ENCODE measurements at regions not wholly inside any gene's neighbourhood (a gene's known extent, or its start where the extent isn't known, plus 50 kb on each side); places are given as distances from the start of the nearest gene placed in this dataset.
"Not testable (repeated sequence)": the region's sequence is repeated elsewhere in the genome, so short reads cannot be mapped to it uniquely, and the experiment has no call there.

DNA sequence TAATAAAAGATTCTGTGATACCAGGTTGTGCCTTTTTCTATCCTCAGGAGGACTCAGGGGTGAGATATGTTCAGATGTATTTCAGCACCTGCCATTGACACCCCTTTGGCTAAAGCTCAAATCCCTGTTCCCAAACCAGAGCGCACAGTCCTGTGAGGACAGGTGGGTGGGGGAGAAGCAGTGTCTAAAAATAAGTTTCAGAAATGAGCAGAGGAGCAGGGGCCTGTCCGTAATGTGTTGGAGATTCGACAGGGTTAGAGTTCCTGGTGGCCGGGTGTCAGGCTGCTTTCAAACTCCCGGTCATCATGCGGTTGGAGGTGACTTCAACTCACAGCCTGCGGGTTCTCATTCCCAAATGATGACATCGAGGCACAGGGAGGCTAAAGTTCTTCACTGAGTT is 211.5 kb downstream of the KLF6 start:
- no peaks in the 10 kb centered on the region for H3K4me1 Mint-ChIP-seq (ENCODE audit: low read depth)
- no peak overlapping the region for H3K27ac Mint-ChIP-seq
- H3K27me3 Mint-ChIP-seq (ENCODE audit: low read depth): peaks cover 21% of the 10 kb centered on the region
- H3K9me3 Mint-ChIP-seq: no peaks in the 10 kb centered on the region
- no peak overlapping the region for H3K4me3 Mint-ChIP-seq
- H3K36me3 Mint-ChIP-seq (ENCODE audit: low read depth): no peaks in the 10 kb centered on the region

DNA sequence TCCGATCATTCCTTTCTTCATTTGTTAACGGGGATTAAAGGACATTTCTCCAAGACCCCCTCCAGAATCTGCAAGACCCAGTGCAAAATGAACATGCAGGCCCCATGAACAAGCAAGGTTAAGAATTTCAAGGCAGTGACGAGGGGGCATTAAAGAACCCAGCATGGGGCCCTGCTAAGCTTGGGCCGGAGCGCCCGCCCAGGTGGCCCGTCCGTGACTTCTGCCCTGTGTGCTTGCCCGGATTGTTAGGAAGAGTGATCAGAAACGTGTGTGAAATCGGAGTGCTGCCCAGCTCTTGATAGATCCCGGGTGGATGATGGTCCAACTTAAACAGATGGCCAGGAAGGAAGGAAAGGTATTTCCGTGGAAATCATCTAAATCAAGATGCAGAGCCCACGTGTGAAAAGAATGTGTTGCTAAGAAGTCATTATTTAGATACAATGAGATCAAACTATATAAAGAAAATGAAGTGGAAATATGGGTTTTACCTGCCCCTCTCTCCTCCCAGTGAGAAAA is 213.6 kb downstream of the KLF6 start:
- Mint-ChIP-seq H3K27me3 (ENCODE audit: low read depth) (peaks cover 21% of the 10 kb centered on the region), H3K4me3 (no peak overlapping the region), H3K36me3 (ENCODE audit: low read depth) (no peaks in the 10 kb centered on the region), H3K4me1 (ENCODE audit: low read depth) (peaks cover 10% of the 10 kb centered on the region), H3K9me3 (no peaks in the 10 kb centered on the region), H3K27ac (no peak overlapping the region)

DNA sequence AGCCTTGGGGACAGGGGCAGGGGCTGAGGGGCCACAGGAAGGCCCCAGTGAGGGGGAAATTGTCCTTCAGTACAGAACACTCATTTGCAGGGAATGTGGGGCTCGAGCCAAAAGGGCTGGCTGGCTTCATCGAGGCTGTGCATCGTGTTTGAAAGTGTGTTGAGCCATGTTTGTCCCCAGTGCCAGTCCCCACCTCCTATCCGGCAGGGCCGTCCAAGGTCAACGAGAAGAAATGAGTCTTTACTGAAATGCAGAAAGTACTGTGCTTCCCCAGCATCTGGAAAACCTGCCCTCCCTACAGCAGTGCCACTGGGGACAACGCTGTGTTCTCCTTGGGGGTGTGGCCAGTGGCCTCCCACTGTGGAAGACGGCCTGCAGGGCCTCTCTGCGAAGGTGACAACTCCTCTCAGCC is 214.1 kb downstream of the KLF6 start:
- Mint-ChIP-seq H3K9me3 (peaks cover under 1% of the 10 kb centered on the region), H3K36me3 (ENCODE audit: low read depth) (no peaks in the 10 kb centered on the region), H3K4me1 (ENCODE audit: low read depth) (peaks cover 10% of the 10 kb centered on the region), H3K27ac (no peak overlapping the region), H3K4me3 (no peak overlapping the region), H3K27me3 (ENCODE audit: low read depth) (peaks cover 17% of the 10 kb centered on the region)

DNA sequence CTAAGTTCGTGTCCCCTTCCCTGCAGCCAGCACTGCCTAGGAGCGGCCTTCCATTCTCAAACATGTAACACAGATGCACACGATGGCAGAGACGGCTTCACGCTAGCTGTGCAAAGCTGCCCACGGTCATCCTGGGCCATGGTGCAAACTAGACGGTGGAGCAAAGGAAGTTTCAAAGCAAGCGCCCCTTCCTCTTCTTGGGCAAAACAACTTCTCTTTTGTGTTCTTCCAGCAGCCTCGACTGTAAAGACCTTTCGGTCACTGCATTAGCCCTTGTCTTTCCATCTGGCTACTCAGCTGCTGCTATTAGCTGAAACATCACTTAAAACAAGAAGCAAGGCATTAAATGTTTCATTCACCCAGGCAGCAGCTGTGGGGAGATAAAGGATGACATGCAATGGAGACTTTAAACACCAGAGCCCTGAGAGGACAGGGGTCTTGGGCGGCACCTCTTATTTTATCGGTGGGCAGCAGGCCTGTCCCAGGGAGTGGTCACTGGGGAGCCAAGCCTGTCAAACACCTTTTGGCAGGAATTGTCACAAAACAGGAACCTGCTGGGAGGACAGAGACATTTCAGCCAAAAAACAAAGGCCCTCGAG is 214.8 kb downstream of the KLF6 start:
- Mint-ChIP-seq H3K9me3 (peaks cover 7% of the 10 kb centered on the region), H3K4me1 (ENCODE audit: low read depth) (peaks cover 10% of the 10 kb centered on the region), H3K36me3 (ENCODE audit: low read depth) (no peaks in the 10 kb centered on the region), H3K27ac (no peak overlapping the region), H3K4me3 (no peak overlapping the region), H3K27me3 (ENCODE audit: low read depth) (peaks cover 11% of the 10 kb centered on the region)

GRCh38 chr10:3568983-3569382 is 216.0 kb downstream of the KLF6 start:
- Mint-ChIP-seq H3K9me3 (peaks cover 7% of the 10 kb centered on the region), H3K4me3 (no peak overlapping the region), H3K27me3 (ENCODE audit: low read depth) (peaks cover 3% of the 10 kb centered on the region), H3K36me3 (ENCODE audit: low read depth) (no peaks in the 10 kb centered on the region), H3K27ac (no peak overlapping the region), H3K4me1 (ENCODE audit: low read depth) (peaks cover 12% of the 10 kb centered on the region)

DNA sequence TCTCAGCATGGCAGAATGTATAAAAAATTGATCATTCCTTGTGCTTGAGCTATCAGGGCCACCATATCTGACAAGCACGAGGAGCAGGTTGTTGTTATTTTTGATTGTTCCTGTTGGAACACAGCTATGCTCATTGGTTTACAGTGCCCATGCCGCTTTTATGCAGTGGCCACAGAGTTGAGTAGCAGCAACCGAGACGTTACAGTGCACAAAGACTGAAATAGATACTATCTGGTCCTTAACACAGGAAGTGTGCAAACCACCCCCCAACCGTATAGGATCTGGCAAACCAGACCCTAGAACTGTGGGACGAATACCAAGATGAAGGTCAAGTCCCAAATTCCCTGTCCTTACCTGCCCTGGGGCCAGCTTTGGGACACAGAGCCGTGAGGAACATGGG is 216.6 kb downstream of the KLF6 start:
- Mint-ChIP-seq H3K4me3 (no peak overlapping the region), H3K36me3 (ENCODE audit: low read depth) (no peaks in the 10 kb centered on the region), H3K27ac (no peak overlapping the region)

DNA sequence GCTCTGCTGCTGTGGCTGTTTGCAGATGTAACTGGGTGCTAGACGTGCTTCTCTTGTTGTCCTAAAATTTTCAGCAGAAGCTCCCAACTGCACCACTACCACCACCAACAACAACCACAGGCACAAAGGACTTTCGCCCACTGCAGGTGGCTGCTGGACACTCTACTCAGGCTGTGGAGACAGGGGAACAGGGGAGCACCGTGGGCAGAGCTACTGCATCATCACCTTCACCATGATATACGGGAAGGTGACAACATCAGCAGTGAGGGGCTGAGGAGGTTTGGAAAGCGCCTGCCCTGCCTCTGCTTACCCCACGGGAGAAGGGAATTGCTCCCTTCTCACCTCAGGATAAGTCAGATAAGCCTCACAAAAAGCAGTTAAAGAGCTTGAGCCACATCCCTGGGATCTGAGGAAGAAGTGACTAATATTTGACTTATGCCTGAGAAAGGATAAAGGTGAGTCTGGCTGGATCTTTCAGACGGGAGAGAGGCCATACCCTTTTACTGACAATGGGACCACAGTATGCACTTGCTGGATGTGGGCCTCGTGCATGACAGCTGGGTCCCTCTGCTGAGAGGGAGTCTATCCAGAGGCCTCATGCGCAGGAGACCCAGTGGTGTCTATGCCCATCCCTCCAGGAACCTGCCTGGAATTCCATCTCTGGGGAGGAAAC is 217.6 kb downstream of the KLF6 start:
- H3K9me3 Mint-ChIP-seq: peaks cover 7% of the 10 kb centered on the region
- no peak overlapping the region for H3K4me3 Mint-ChIP-seq
- H3K4me1 Mint-ChIP-seq (ENCODE audit: low read depth): peaks cover 18% of the 10 kb centered on the region
- H3K27me3 Mint-ChIP-seq (ENCODE audit: low read depth): peaks cover 3% of the 10 kb centered on the region
- no peak overlapping the region for H3K27ac Mint-ChIP-seq
- H3K36me3 Mint-ChIP-seq (ENCODE audit: low read depth): no peaks in the 10 kb centered on the region

More for the DNA sequence above, 216.6 kb downstream of the KLF6 start:
- H3K9me3 Mint-ChIP-seq: peaks cover 7% of the 10 kb centered on the region
- peaks cover 15% of the 10 kb centered on the region for H3K4me1 Mint-ChIP-seq (ENCODE audit: low read depth)
- H3K27me3 Mint-ChIP-seq (ENCODE audit: low read depth): peaks cover 3% of the 10 kb centered on the region

GRCh38 chr10:3566627-3567026 is 218.4 kb downstream of the KLF6 start:
- Mint-ChIP-seq H3K4me1 (ENCODE audit: low read depth) (peaks cover 18% of the 10 kb centered on the region), H3K27ac (peak overlapping the region; percentile 70), H3K4me3 (no peak overlapping the region), H3K9me3 (peaks cover 7% of the 10 kb centered on the region), H3K36me3 (ENCODE audit: low read depth) (no peaks in the 10 kb centered on the region), H3K27me3 (ENCODE audit: low read depth) (no peaks in the 10 kb centered on the region)

DNA sequence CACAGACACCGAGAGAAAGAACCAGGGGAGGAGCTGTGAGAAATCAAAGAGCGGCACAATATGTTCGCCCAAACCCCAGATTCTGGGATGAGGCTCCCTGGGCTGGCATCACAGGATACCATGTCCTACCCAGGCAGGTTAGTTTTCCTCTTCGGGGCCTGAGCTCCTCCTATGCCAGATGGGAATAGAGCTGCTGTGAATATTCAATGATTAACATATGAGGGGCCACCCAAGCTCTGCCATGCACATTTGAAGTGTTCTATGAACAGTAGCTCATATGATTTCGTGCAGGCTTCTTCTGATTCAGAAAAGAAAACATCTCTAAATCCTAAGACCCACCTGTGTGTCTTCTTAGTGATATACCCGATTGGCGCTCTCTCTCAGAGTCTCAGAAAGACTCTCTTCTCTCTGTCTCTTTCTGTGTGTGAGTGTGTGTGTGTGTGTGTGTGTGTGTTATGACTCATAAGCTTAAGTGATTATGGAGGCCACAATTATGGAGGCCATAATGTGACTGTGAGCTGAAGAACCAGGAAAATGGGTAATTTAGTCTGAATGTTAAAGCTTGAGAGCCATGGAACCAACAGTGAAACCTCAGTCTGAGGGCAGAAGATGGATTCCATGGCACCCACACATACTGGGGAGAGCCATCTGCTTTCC is 220.5 kb downstream of the KLF6 start:
- H3K27ac Mint-ChIP-seq: no peak overlapping the region
- peaks cover 7% of the 10 kb centered on the region for H3K9me3 Mint-ChIP-seq
- H3K27me3 Mint-ChIP-seq (ENCODE audit: low read depth): no peaks in the 10 kb centered on the region
- H3K4me1 Mint-ChIP-seq (ENCODE audit: low read depth): peaks cover 18% of the 10 kb centered on the region
- H3K36me3 Mint-ChIP-seq (ENCODE audit: low read depth): no peaks in the 10 kb centered on the region
- H3K4me3 Mint-ChIP-seq: no peak overlapping the region

DNA sequence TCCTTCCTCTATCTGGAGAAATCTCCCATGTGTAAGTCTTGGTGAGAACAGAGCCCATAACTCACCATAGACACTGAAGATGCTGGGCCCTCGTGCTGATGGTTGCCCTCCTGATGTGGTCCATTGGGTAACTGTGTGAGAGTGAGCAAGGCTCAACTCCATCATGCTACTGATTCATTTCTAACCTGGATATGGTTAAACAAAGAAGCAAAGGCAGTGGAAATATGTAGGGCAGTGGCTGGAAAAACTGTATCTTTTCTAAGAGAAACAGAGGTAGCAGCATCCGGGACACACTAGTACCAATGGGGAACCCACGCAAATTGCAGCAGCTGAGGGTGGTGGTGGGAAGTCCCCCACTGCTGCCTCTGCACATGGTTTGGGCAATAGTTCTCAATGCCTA is 221.7 kb downstream of the KLF6 start:
- no peak overlapping the region for H3K4me3 Mint-ChIP-seq
- no peaks in the 10 kb centered on the region for H3K27me3 Mint-ChIP-seq (ENCODE audit: low read depth)
- peaks cover 18% of the 10 kb centered on the region for H3K4me1 Mint-ChIP-seq (ENCODE audit: low read depth)
- H3K9me3 Mint-ChIP-seq: peaks cover 7% of the 10 kb centered on the region
- H3K27ac Mint-ChIP-seq: peak overlapping the region; percentile 59
- no peaks in the 10 kb centered on the region for H3K36me3 Mint-ChIP-seq (ENCODE audit: low read depth)

DNA sequence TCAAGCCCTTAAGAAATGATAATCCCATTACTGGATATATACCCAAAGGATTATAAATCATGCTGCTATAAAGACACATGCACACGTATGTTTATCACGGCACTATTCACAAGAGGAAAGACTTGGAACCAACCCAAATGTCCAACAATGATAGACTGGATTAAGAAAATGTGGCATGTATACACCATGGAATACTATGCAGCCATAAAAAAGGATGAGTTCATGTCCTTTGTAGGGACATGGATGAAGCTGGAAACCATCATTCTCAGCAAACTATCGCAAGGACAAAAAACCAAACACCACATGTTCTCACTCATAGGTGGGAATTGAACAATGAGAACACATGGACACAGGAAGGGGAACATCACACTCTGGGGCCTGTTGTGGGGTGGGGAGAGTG is 224.4 kb downstream of the KLF6 start:
- H3K4me1 Mint-ChIP-seq (ENCODE audit: low read depth); H3K27ac Mint-ChIP-seq; H3K9me3 Mint-ChIP-seq; H3K36me3 Mint-ChIP-seq (ENCODE audit: low read depth); H3K4me3 Mint-ChIP-seq; H3K27me3 Mint-ChIP-seq (ENCODE audit: low read depth): not testable (repeated sequence)

DNA sequence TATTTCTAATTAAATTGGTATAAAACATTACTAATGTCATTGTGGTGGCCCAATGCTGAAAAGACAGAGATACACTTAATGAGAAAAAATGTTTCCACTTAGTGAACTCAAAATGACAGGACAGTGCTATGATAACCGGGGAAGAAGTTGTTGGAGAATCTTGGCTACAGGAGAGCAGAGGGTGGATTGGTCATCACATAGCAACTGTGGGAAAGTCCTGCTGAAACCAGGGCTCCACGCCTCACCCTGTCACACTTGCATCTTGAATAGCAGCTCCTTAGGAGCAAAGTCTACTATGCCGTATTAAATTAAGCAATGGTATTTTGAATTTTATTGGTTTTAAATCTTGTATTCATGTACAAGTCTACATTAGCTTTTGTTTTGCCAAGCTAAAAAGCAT is 225.5 kb downstream of the KLF6 start:
- Mint-ChIP-seq H3K27me3 (ENCODE audit: low read depth) (peaks cover 5% of the 10 kb centered on the region), H3K9me3 (no peaks in the 10 kb centered on the region), H3K4me1 (ENCODE audit: low read depth) (peaks cover 10% of the 10 kb centered on the region), H3K27ac (no peak overlapping the region), H3K36me3 (ENCODE audit: low read depth) (no peaks in the 10 kb centered on the region), H3K4me3 (no peak overlapping the region)

- Mint-ChIP-seq H3K27ac (no peak overlapping the region), H3K4me3 (no peak overlapping the region), H3K9me3 (no peaks in the 10 kb centered on the region), H3K36me3 (ENCODE audit: low read depth) (no peaks in the 10 kb centered on the region), H3K4me1 (ENCODE audit: low read depth) (peaks cover 16% of the 10 kb centered on the region), H3K27me3 (ENCODE audit: low read depth) (peaks cover 8% of the 10 kb centered on the region)
Observed at GRCh38 chr10:3559011-3559410, 226.0 kb downstream of the KLF6 start.

DNA sequence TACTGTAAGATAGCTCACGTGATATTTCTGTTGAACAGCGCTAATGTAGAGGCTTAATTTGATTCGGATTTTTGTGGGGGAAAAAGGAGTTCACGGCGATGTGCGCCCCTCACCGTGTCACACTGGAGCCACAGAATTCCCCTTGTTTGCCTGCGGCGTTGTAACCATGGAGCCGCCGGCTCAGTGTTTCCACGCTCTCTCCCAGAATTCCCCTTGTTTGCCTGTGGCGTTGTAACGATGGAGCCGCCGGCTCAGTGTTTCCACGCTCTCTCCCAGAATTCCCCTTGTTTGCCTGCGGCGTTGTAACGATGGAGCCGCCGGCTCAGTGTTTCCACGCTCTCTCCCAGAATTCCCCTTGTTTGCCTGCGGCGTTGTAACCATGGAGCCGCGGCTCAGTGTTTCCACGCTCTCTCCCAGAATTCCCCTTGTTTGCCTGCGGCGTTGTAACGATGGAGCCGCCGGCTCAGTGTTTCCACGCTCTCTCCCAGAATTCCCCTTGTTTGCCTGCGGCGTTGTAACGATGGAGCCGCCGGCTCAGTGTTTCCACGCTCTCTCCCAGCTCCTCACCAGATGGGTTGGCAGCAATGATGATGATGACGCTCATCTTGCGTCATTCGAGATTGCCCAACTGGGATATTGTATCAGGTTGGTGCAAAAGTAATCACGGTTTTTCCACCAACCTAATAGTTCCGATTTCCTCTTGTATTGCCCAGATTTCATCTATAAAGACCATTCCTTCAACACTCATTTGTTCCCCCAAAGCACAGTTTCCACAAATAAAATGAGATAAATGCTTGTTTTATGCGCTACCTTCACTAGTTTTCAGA is 228.6 kb downstream of the KLF6 start:
- H3K36me3 Mint-ChIP-seq (ENCODE audit: low read depth); H3K27ac Mint-ChIP-seq; H3K9me3 Mint-ChIP-seq; H3K27me3 Mint-ChIP-seq (ENCODE audit: low read depth); H3K4me3 Mint-ChIP-seq: not testable (repeated sequence)
- H3K4me1 Mint-ChIP-seq (ENCODE audit: low read depth): peaks cover 11% of the 10 kb centered on the region
